Coronary artery (tissue), 2 donors: ENCODE measurements at regions not wholly inside any gene's neighbourhood (a gene's known extent, or its start where the extent isn't known, plus 50 kb on each side); places are given as distances from the start of the nearest gene placed in this dataset.
"Not testable (repeated sequence)": the region's sequence is repeated elsewhere in the genome, so short reads cannot be mapped to it uniquely, and the experiment has no call there.

Source experiments
- DNase-seq: peaks from one replicate; pipeline ENCODE4 v3.0.0-alpha.2; 2017; ENCODE audit warnings: low spot score
- H3K27ac ChIP-seq, 2 donors: fragments of 200-600 bp; sonication (generic); one replicate each; pipeline ENCODE4 v1.5.1; 2016 to 2019
- H3K4me3 ChIP-seq: fragments of 200-600 bp; sonication (generic); 2 replicates; pipeline ENCODE4 v1.5.1; 2016; ENCODE audit warnings: mild to moderate bottlenecking, moderate library complexity
- TF ChIP-seq, protein P1 (sequence below): fragments of 200-600 bp; sonication (generic); IDR thresholded peaks from one replicate; pipeline ENCODE4 v1.5.1; 2019; ENCODE audit warnings: antibody characterized with exemption

DNA sequence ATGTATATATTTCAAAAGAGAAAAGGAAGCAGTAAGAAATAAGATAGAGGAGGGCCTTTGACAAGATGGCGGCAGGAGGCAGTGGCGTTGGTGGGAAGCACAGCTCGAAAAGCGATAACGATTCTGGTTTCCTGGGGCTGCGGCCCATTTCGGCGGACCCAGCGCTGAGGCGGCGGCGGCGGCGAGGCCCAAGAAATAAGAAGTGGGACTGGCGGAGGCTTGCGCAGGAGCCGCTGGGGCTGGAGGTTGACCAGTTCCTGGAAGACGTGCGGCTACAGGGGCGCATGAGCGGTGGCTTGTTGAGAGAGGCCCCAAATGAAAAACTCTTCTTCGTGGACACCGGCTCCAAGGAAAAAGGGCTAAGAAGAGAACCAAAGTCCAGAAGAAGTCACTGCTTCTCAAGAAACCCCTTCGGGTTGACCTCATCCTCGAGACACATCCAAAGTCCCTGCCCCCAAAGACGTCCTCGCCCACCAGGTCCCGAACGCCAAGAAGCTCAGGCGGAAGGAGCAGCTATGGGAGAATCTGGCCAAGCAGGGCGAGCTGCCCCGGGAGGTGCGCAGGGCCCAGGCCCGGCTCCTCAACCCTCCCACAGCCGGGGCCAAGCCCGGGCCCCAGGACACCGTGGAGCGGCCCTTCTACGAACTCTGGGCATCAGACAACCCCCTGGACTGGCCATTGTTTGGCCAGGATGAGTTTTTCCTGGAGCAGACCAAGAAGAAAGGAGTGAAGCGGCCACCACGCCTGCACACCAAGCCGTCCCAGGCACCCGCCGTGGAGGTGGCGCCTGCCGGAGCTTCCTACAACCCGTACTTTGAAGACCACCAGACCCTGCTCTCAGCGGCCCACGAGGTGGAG is 624.3 kb downstream of the MCTP2 start:
- no peak for DNase-seq
- TF ChIP-seq, protein P1, sequence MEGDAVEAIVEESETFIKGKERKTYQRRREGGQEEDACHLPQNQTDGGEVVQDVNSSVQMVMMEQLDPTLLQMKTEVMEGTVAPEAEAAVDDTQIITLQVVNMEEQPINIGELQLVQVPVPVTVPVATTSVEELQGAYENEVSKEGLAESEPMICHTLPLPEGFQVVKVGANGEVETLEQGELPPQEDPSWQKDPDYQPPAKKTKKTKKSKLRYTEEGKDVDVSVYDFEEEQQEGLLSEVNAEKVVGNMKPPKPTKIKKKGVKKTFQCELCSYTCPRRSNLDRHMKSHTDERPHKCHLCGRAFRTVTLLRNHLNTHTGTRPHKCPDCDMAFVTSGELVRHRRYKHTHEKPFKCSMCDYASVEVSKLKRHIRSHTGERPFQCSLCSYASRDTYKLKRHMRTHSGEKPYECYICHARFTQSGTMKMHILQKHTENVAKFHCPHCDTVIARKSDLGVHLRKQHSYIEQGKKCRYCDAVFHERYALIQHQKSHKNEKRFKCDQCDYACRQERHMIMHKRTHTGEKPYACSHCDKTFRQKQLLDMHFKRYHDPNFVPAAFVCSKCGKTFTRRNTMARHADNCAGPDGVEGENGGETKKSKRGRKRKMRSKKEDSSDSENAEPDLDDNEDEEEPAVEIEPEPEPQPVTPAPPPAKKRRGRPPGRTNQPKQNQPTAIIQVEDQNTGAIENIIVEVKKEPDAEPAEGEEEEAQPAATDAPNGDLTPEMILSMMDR: no peak
- no peak overlapping the region for H3K27ac ChIP-seq
- no peak overlapping the region for H3K4me3 ChIP-seq

- no peak for DNase-seq
- TF ChIP-seq, protein P1: no peak
- no peak overlapping the region for H3K4me3 ChIP-seq
- H3K27ac ChIP-seq: no peak overlapping the region
Observed at GRCh38 chr15:94856267-94856854, 625.0 kb downstream of the MCTP2 start.

- Histone ChIP-seq H3K4me3 (no peak overlapping the region), H3K27ac (no peak overlapping the region)
- TF ChIP-seq, protein P1: no peak
- DNase-seq: no peak
Observed at GRCh38 chr15:94857466-94857865, 626.1 kb downstream of the MCTP2 start.

DNA sequence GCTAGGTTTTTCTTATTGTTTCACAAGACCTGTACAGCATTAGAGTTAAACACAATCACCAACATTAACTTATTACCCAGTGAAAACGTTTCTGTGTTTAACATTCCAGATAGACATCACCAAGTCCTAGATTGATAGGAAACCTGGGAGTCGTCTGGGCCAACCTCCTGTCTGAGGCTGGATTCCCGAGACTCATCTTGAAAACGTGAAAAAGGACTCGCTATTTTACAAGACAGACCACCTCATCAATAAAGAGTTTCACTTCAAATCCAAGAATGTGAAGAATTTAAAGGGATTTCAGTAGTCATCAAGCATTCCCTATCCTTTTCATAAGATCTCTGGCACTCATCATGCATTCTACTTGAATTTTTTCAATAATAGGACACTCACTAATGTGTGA is 626.6 kb downstream of the MCTP2 start:
- no peak overlapping the region for H3K27ac ChIP-seq
- TF ChIP-seq, protein P1: no peak
- no peak overlapping the region for H3K4me3 ChIP-seq

GRCh38 chr15:94858449-94858848 is 627.1 kb downstream of the MCTP2 start:
- Histone ChIP-seq H3K27ac (no peak overlapping the region), H3K4me3 (no peak overlapping the region)
- DNase-seq: no peak
- TF ChIP-seq, protein P1: no peak

More for the DNA sequence above, 626.6 kb downstream of the MCTP2 start:
- DNase-seq: no peak

DNA sequence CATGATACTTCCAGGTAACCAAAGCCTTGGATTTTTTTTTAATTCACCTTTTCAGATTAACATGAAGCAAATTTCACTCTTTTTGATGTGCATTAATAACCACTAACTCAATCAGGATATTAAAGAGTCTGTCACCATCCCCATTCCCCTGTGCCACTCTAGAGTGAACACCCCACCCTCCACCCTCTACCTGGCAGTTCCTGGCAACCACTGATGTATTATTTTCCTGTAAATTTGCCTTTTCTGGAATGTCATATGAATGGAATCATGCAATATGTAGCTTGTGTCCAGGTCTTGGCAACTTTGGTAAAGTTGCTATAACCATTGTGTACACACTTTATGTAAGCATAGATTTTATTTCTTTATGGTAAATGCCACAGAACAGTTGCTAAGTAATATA is 627.6 kb downstream of the MCTP2 start:
- Histone ChIP-seq H3K27ac (no peak overlapping the region), H3K4me3 (no peak overlapping the region)
- DNase-seq: no peak
- TF ChIP-seq, protein P1: no peak

- Histone ChIP-seq H3K4me3 (no peak overlapping the region), H3K27ac (no peak overlapping the region)
- TF ChIP-seq, protein P1: no peak
- no peak for DNase-seq
Observed at GRCh38 chr15:94864600-94864999, 633.2 kb downstream of the MCTP2 start.

GRCh38 chr15:94868265-94868664 is 636.9 kb downstream of the MCTP2 start:
- H3K4me3 ChIP-seq, H3K27ac ChIP-seq, DNase-seq: not testable (repeated sequence)
